Lower leg skin (tissue), 3 donors: ENCODE measurements at regions not wholly inside any gene's neighbourhood (a gene's known extent, or its start where the extent isn't known, plus 50 kb on each side); places are given as distances from the start of the nearest gene placed in this dataset.

Source experiments
- POLR2A ChIP-seq, 2 donors: fragments of 450-650 bp; IDR thresholded peaks; one replicate each; pipeline ENCODE4 v1.6.1; 2016 to 2017; ENCODE audit warnings: antibody characterized with exemption in 2 of 2, mild to moderate bottlenecking in 1 of 2, moderate library complexity in 1 of 2
- TF ChIP-seq, protein P1 (sequence below), 3 donors: fragments of 450-650 bp; IDR thresholded peaks; one replicate each; pipeline ENCODE4 v1.5.1; 2016; ENCODE audit warnings: antibody characterized with exemption in 3 of 3, mild to moderate bottlenecking in 3 of 3, moderate library complexity in 2 of 3

DNA sequence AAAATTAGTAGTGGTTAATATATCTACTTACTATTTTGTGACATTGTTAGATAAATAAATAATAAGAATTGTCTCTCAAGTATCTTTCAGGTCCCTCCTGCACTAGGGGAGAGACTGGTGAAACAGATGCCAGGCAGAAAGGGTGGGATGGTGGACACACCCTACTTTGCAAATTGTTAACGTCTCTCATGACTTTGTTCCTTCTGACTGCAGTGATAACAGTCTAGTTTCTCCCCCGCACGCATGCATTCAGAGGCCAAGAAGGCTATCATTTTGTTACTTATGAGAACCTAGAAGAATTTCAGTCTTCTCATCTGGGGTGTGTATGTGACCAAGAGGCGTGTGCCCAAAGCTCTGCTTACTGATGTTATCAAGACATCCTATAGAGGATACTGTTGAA lies 152.3 kb downstream of the EDN1 start:
- TF ChIP-seq, protein P1, sequence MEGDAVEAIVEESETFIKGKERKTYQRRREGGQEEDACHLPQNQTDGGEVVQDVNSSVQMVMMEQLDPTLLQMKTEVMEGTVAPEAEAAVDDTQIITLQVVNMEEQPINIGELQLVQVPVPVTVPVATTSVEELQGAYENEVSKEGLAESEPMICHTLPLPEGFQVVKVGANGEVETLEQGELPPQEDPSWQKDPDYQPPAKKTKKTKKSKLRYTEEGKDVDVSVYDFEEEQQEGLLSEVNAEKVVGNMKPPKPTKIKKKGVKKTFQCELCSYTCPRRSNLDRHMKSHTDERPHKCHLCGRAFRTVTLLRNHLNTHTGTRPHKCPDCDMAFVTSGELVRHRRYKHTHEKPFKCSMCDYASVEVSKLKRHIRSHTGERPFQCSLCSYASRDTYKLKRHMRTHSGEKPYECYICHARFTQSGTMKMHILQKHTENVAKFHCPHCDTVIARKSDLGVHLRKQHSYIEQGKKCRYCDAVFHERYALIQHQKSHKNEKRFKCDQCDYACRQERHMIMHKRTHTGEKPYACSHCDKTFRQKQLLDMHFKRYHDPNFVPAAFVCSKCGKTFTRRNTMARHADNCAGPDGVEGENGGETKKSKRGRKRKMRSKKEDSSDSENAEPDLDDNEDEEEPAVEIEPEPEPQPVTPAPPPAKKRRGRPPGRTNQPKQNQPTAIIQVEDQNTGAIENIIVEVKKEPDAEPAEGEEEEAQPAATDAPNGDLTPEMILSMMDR (IDR thresholded peaks at IDR 0.05) = no peak
- TF ChIP-seq POLR2A (IDR thresholded peaks at IDR 0.05) = no peak
